Smooth muscle cell (in vitro differentiated cells): ENCODE measurements at regions not wholly inside any gene's neighbourhood (a gene's known extent, or its start where the extent isn't known, plus 50 kb on each side); places are given as distances from the start of the nearest gene placed in this dataset.

Source experiments
- DNase-seq: peaks from one replicate; lab custom pipeline; 2025; ENCODE audit not compliant: unreplicated experiment; lab: John Stamatoyannopoulos, UW
- H2AFZ ChIP-seq: fragments of 200-600 bp; sonication (generic); 2 replicates; pipeline ENCODE4 v1.6.0; 2016; ENCODE audit warnings: antibody characterized with exemption, low read depth, mild to moderate bottlenecking
- H3F3A ChIP-seq: fragments of 200-600 bp; sonication (generic); 2 replicates; pipeline ENCODE4 v1.6.0; 2017; ENCODE audit warnings: antibody characterized with exemption, low read depth
- H3K27ac ChIP-seq: fragments of 200-600 bp; sonication (generic); 2 replicates; pipeline ENCODE4 v1.5.1; 2016; ENCODE audit warnings: low read depth, mild to moderate bottlenecking
- H3K27me3 ChIP-seq: fragments of 200-600 bp; sonication (generic); 2 replicates; pipeline ENCODE4 v1.6.1; 2016; ENCODE audit warnings: low read depth, mild to moderate bottlenecking
- H3K36me3 ChIP-seq: fragments of 200-600 bp; sonication (generic); 2 replicates; pipeline ENCODE4 v1.5.1; 2016; ENCODE audit warnings: low read depth
- H3K4me1 ChIP-seq: fragments of 200-600 bp; sonication (generic); 2 replicates; pipeline ENCODE4 v1.5.1; 2016; ENCODE audit warnings: low read depth
- H3K4me2 ChIP-seq: fragments of 200-600 bp; sonication (generic); 2 replicates; pipeline ENCODE4 v1.6.0; 2016; ENCODE audit warnings: mild to moderate bottlenecking
- H3K4me3 ChIP-seq: fragments of 200-600 bp; sonication (generic); 2 replicates; pipeline ENCODE4 v1.5.1; 2016; ENCODE audit warnings: mild to moderate bottlenecking
- H3K79me2 ChIP-seq: fragments of 200-600 bp; sonication (generic); 2 replicates; pipeline ENCODE4 v1.6.0; 2016; ENCODE audit warnings: low read depth, mild to moderate bottlenecking
- H3K9ac ChIP-seq: fragments of 200-600 bp; sonication (generic); 2 replicates; pipeline ENCODE4 v1.6.0; 2016; ENCODE audit warnings: low read depth
- H3K9me3 ChIP-seq: fragments of 200-600 bp; sonication (generic); replicated peaks from 2 replicates; pipeline ENCODE4 v1.5.1; 2016; ENCODE audit warnings: low read depth
- H4K20me1 ChIP-seq: fragments of 200-600 bp; sonication (generic); 2 replicates; pipeline ENCODE4 v1.6.0; 2016; ENCODE audit warnings: low read depth
- CTCF ChIP-seq: fragments of 200-600 bp; sonication (generic); IDR thresholded peaks from 2 replicates; pipeline ENCODE4 v1.5.1; 2017; ENCODE audit warnings: borderline replicate concordance, mild to moderate bottlenecking, antibody characterized with exemption; ENCODE audit not compliant: insufficient read depth, poor library complexity, severe bottlenecking
- WGBS: methylation state at CpG from one replicate; pipeline ENCODE4 v1.1.7; 2016; ENCODE audit warnings: low lambda C conversion rate; 5-methylcytosine and 5-hydroxymethylcytosine counted together

DNA sequence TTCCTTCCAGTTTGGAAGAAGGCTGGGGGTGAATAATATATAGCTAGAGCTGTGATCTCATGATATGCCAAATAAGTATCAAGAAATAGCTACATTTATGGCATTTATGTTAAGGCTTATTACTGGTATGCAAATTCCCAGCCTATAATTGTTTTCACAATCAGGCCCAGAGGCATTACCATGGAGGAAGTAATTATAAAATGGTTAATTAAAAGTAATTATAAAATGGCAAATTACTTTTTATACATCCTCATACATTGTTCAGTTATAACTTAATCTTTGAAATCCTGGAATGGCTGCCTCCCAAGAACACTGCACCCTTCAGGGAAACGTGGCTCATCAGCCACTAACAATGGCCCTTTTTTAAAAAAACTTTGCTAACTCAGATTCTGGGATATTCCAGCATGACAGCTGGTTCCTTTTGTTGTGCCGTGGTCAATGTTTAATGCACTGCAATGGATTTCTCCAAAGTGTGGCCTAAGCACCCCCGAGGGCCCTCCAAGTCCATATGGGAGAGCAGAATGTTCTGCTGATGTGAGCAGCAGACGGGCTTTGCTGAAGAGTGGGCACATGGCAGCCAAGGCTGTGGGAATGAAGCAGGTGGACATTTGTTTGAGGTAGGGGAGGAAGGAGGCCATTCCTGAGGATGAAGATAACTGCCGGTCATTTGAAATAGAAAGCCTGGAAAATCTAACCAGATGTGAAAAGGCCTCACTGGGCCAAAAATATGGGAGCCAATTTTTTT, 483.5 kb upstream of the GCFC2 start:
- TF ChIP-seq CTCF: no peak
- WGBS: 93% methylated on average over 5 of the region's 5 CpGs
- no peaks in the 10 kb centered on the region for H3F3A ChIP-seq

DNA sequence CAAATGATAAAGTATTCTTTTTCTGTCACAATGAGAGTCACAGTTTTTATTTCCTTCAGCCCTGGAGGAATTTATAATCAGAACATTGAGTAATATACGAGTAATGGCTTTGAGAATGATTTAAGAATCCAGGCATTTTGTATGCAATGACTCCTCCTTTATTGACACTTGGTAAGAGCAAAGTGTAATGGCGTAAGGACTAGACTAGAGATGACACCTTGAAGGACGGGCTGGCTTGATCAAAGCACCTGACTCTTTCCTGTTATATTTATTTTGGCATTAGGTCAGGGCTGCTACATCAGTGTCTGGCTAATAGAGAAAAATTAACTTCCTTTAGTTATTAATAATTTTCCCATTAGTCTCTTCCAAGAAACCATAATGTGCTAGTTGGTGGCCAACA, 482.4 kb upstream of the GCFC2 start:
- Histone ChIP-seq H3K9me3 (no peaks in the 10 kb centered on the region), H3K9ac (no peak overlapping the region), H3K27me3 (no peaks in the 10 kb centered on the region), H3K4me2 (no peak overlapping the region), H3F3A (no peaks in the 10 kb centered on the region), H3K36me3 (no peaks in the 10 kb centered on the region), H4K20me1 (no peaks in the 10 kb centered on the region), H3K79me2 (no peaks in the 10 kb centered on the region), H2AFZ (no peak overlapping the region), H3K4me3 (no peak overlapping the region), H3K4me1 (no peaks in the 10 kb centered on the region), H3K27ac (no peak overlapping the region)
- no peak for DNase-seq
- 93% methylated on average over 3 of the region's 3 CpGs for WGBS
- no peak for TF ChIP-seq CTCF

More for the DNA sequence above, 483.5 kb upstream of the GCFC2 start:
- H3K27me3 ChIP-seq: no peaks in the 10 kb centered on the region
- H3K36me3 ChIP-seq: no peaks in the 10 kb centered on the region
- H3K79me2 ChIP-seq: no peaks in the 10 kb centered on the region
- no peak overlapping the region for H2AFZ ChIP-seq
- H3K4me2 ChIP-seq: no peak overlapping the region
- no peaks in the 10 kb centered on the region for H3K4me1 ChIP-seq
- H3K27ac ChIP-seq: no peak overlapping the region
- H4K20me1 ChIP-seq: no peaks in the 10 kb centered on the region
- no peaks in the 10 kb centered on the region for H3K9me3 ChIP-seq
- no peak overlapping the region for H3K9ac ChIP-seq
- H3K4me3 ChIP-seq: no peak overlapping the region
- DNase-seq: no peak

- Histone ChIP-seq H3K9ac (no peak overlapping the region), H3K27me3 (no peaks in the 10 kb centered on the region), H2AFZ (no peak overlapping the region), H3F3A (no peaks in the 10 kb centered on the region), H4K20me1 (no peaks in the 10 kb centered on the region), H3K4me1 (no peaks in the 10 kb centered on the region), H3K27ac (no peak overlapping the region), H3K4me2 (no peak overlapping the region), H3K79me2 (no peaks in the 10 kb centered on the region), H3K36me3 (no peaks in the 10 kb centered on the region), H3K9me3 (no peaks in the 10 kb centered on the region), H3K4me3 (no peak overlapping the region)
- no peak for DNase-seq
- 90% methylated on average over 4 of the region's 4 CpGs for WGBS
- TF ChIP-seq CTCF: no peak
These were observed 477.8 kb upstream of the GCFC2 start for GRCh38 chr2:76188334-76189008.
